HepG2 (cell line): ENCODE measurements at regions not wholly inside any gene's neighbourhood (a gene's known extent, or its start where the extent isn't known, plus 50 kb on each side); places are given as distances from the start of the nearest gene placed in this dataset.

Source experiments
- ATAC-seq: fragments of 200-7000 bp; cut with Tn5 transposase; 3 replicates; pipeline ENCODE4 v1.9.1; 2020; ENCODE audit warnings: mild to moderate bottlenecking, moderate library complexity
- BruUV-seq: library from RNA; stranded (reverse); fragments of 400-500 nt; replicated peaks from 2 replicates; lab custom pipeline; 2021; lab: Mats Ljungman, UMichigan
- CTCF ChIA-PET: fragments of 300-600 bp; formaldehyde crosslinking; extraction: SDS; loops from one replicate; lab custom pipeline; 2021; ENCODE audit warnings: low total read pairs, inconsistent platforms, low intra/inter-chr PET ratio; lab: Yijun Ruan, JAX
- POLR2A ChIA-PET: fragments of 350-600 bp; sonication (Branson Sonifier 250); formaldehyde crosslinking; loops from one replicate; lab custom pipeline; 2020; ENCODE audit warnings: antibody characterized with exemption, inconsistent platforms; lab: Yijun Ruan, JAX
- DNase-seq: peaks from one replicate; pipeline ENCODE4 v3.0.0-alpha.2; 2015; ENCODE audit warnings: low spot score
- FAIRE-seq: peaks from 3 replicates; lab custom pipeline; 2011; peaks lifted over from hg19 to GRCh38; lab: Jason Lieb, UNC
- H2AFZ ChIP-seq: one replicate; pipeline ENCODE4 v1.6.1; 2011; ENCODE audit warnings: low read length, inconsistent platforms
- H3K27ac ChIP-seq: fragments of 300-600 bp; 3 replicates; pipeline ENCODE4 v1.8.0; 2011; ENCODE audit warnings: mixed run types, mild to moderate bottlenecking, mixed read lengths, low read length, inconsistent platforms; ENCODE audit not compliant: insufficient read depth; ENCODE audit errors: extremely low read length
- H3K27me3 ChIP-seq, 2 experiments: fragments of 200-600 bp in 1 of 2; 2 replicates in 1 of 2; 3 replicates in 1 of 2; pipeline versions ENCODE4 v1.6.0 to v1.8.0; 2011; ENCODE audit warnings: low read length in 2 of 2, mild to moderate bottlenecking in 2 of 2, moderate library complexity in 2 of 2, inconsistent platforms in 1 of 2; ENCODE audit not compliant: insufficient read depth in 2 of 2, control insufficient read depth in 1 of 2
- H3K36me3 ChIP-seq, 2 experiments: fragments of 200-600 bp in 1 of 2; replicated peaks in 1 of 2; 2 replicates in 1 of 2; 3 replicates in 1 of 2; pipeline versions ENCODE4 v1.5.1 to v1.8.0; 2011; ENCODE audit warnings: low read length in 2 of 2, inconsistent platforms in 1 of 2; ENCODE audit not compliant: insufficient read depth in 2 of 2, control insufficient read depth in 1 of 2
- H3K4me1 ChIP-seq: 2 replicates; pipeline ENCODE4 v1.5.1; 2012; ENCODE audit warnings: low read length, inconsistent platforms; ENCODE audit not compliant: insufficient read depth
- H3K4me2 ChIP-seq: 2 replicates; pipeline ENCODE4 v1.6.0; 2011; ENCODE audit warnings: low read depth, low read length, inconsistent platforms
- H3K4me3 ChIP-seq, 3 experiments: fragments of 200-600 bp in 1 of 3; sonication (generic), shearing (Covaris generic) in 1 of 3; replicated peaks in 1 of 3; 2 replicates each; pipeline ENCODE4 v1.5.1; 2011 to 2016; ENCODE audit warnings: low read length in 3 of 3, inconsistent platforms in 2 of 3, low read depth in 2 of 3, mild to moderate bottlenecking in 2 of 3, control low read depth in 1 of 3, mixed read lengths in 1 of 3; ENCODE audit not compliant: insufficient read depth in 1 of 3
- H3K79me2 ChIP-seq: one replicate; pipeline ENCODE4 v1.6.1; 2011; ENCODE audit warnings: low read length, inconsistent platforms; ENCODE audit not compliant: insufficient read depth
- H3K9ac ChIP-seq: 2 replicates; pipeline ENCODE4 v1.6.0; 2011; ENCODE audit warnings: mild to moderate bottlenecking, low read depth, low read length, inconsistent platforms; ENCODE audit not compliant: insufficient read depth
- H3K9me3 ChIP-seq: 2 replicates; pipeline ENCODE4 v1.5.1; 2012; ENCODE audit warnings: mild to moderate bottlenecking, low read length
- H4K20me1 ChIP-seq: 2 replicates; pipeline ENCODE4 v1.6.0; 2011; ENCODE audit warnings: inconsistent platforms, mild to moderate bottlenecking, low read length, moderate library complexity; ENCODE audit not compliant: insufficient read depth
- EHMT2 ChIP-seq: fragments of 200-600 bp; sonication (generic); IDR thresholded peaks from 2 replicates; pipeline ENCODE4 v1.7.0; 2017; ENCODE audit warnings: antibody characterized with exemption, low read depth, low read length, borderline replicate concordance
- GFI1 ChIP-seq: sonication (generic); formaldehyde crosslinking; IDR thresholded peaks from 2 replicates; pipeline ENCODE4 v1.5.0; 2020; ENCODE audit warnings: missing genetic modification reagents, mild to moderate bottlenecking, borderline replicate concordance
- HHEX ChIP-seq: IDR thresholded peaks from 2 replicates; pipeline ENCODE4 v1.6.1; 2016; ENCODE audit warnings: control low read depth
- NAIF1 ChIP-seq: sonication (generic); formaldehyde crosslinking; IDR thresholded peaks from 2 replicates; pipeline ENCODE4 v1.5.0; 2020; ENCODE audit warnings: mild to moderate bottlenecking, missing genetic modification reagents, borderline replicate concordance
- NR2C2 ChIP-seq: sonication (generic); formaldehyde crosslinking; IDR thresholded peaks from 2 replicates; pipeline ENCODE4 v1.4.0; 2020; ENCODE audit warnings: missing genetic modification reagents, mild to moderate bottlenecking, moderate library complexity, borderline replicate concordance
- SRSF1 ChIP-seq: fragments of 200-400 bp; formaldehyde crosslinking; optimal IDR thresholded peaks from 2 replicates; pipeline ENCODE3; 2017; ENCODE audit warnings: mild to moderate bottlenecking, low read depth, low read length, moderate library complexity
- TCF7 ChIP-seq: sonication (generic); IDR thresholded peaks from 2 replicates; pipeline ENCODE4 v1.6.1; 2016; ENCODE audit warnings: antibody characterized with exemption, low read depth
- ZBTB46 ChIP-seq: sonication (generic); formaldehyde crosslinking; IDR thresholded peaks from 2 replicates; pipeline ENCODE4 v1.4.0; 2020; ENCODE audit warnings: mild to moderate bottlenecking, missing genetic modification reagents, borderline replicate concordance
- ZSCAN12 ChIP-seq: sonication (generic); formaldehyde crosslinking; IDR thresholded peaks from 2 replicates; pipeline ENCODE4 v1.9.0; 2021; ENCODE audit warnings: mild to moderate bottlenecking, missing genetic modification reagents
- ZSCAN21 ChIP-seq: sonication (generic); formaldehyde crosslinking; IDR thresholded peaks from 2 replicates; pipeline ENCODE4 v1.8.0; 2022; ENCODE audit warnings: mild to moderate bottlenecking, missing genetic modification reagents, moderate library complexity, borderline replicate concordance
- WGBS: methylation state at CpG from one replicate; pipeline ENCODE4 v1.1.6; 2017; ENCODE audit warnings: low lambda C conversion rate; 5-methylcytosine and 5-hydroxymethylcytosine counted together
- in situ Hi-C: cut with HindIII; loops from 2 replicates; pipeline ENCODE4 v1.10.0; 2017; ENCODE audit warnings: low pct_unique_long_range_greater_than_20kb; ENCODE audit not compliant: extremely low pct_ligation_motif_present
- intact Hi-C: fragments of 100-400 bp; cut with micrococcal nuclease; formaldehyde crosslinking; loops from one replicate; pipeline ENCODE4 v1.10.0; 2022; ENCODE audit not compliant: unreplicated experiment
- TF ChIP-seq, protein P1 (sequence below): sonication (generic); formaldehyde crosslinking; IDR thresholded peaks from 2 replicates; pipeline ENCODE4 v1.4.0; 2020; ENCODE audit warnings: mild to moderate bottlenecking, missing genetic modification reagents

GRCh38 chr16:55421226-55421625 lies 57.8 kb upstream of the MMP2 start:
- POLR2A ChIA-PET = no interaction called here
- no TSS peak for BruUV-seq
- Histone ChIP-seq H3K4me3 (no peak overlapping the region), H3K4me2 (no peak overlapping the region), H3K4me1 (no peaks in the 10 kb centered on the region), H3K9ac (no peak overlapping the region), H3K79me2 (no peaks in the 10 kb centered on the region), H3K36me3 (no peaks in the 10 kb centered on the region), H4K20me1 (no peaks in the 10 kb centered on the region), H3K27ac (no peak overlapping the region), H3K27me3 (peaks cover 0 to 9% of the 10 kb centered on the region in 2 experiments; a peak in 2 of 5 replicates), H2AFZ (no peak overlapping the region), H3K9me3 (no peaks in the 10 kb centered on the region)
- DNase-seq (no peak), ATAC-seq (no peak), FAIRE-seq (no peak)
- intact Hi-C loops (no loop called here), in situ Hi-C loops (no loop called here)
- no peak for TF ChIP-seq TCF7
- TF ChIP-seq ZSCAN12 = no peak
- TF ChIP-seq NR2C2 (CRISPR knock-in tag) = no peak
- TF ChIP-seq SRSF1 = no peak
- TF ChIP-seq ZSCAN21 = no peak
- no peak for TF ChIP-seq NAIF1
- no peak for TF ChIP-seq GFI1 (CRISPR knock-in tag)
- TF ChIP-seq, protein P1, sequence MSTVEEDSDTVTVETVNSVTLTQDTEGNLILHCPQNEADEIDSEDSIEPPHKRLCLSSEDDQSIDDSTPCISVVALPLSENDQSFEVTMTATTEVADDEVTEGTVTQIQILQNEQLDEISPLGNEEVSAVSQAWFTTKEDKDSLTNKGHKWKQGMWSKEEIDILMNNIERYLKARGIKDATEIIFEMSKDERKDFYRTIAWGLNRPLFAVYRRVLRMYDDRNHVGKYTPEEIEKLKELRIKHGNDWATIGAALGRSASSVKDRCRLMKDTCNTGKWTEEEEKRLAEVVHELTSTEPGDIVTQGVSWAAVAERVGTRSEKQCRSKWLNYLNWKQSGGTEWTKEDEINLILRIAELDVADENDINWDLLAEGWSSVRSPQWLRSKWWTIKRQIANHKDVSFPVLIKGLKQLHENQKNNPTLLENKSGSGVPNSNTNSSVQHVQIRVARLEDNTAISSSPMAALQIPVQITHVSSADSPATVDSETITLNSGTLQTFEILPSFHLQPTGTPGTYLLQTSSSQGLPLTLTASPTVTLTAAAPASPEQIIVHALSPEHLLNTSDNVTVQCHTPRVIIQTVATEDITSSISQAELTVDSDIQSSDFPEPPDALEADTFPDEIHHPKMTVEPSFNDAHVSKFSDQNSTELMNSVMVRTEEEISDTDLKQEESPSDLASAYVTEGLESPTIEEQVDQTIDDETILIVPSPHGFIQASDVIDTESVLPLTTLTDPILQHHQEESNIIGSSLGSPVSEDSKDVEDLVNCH (CRISPR knock-in tag) = no peak
- TF ChIP-seq ZBTB46 (CRISPR knock-in tag) = no peak
- TF ChIP-seq HHEX (CRISPR knock-in tag) = no peak
- TF ChIP-seq EHMT2 = no peak
- WGBS = 11% methylated on average over 9 of the region's 9 CpGs
- CTCF ChIA-PET = no interaction called here
